ENCODE measurements at regions not wholly inside any gene's neighbourhood (a gene's known extent, or its start where the extent isn't known, plus 50 kb on each side); places are given as distances from the start of the nearest gene placed in this dataset.

- CTCF ChIA-PET = interaction anchor here (1.1 kb wide), 1 partner anchor 33 kb away, joined by 3 read pairs; no protein-coding TSS in a partner anchor
- POLR2A ChIA-PET = no interaction called here
- no peak for TF ChIP-seq CTCF (IDR thresholded peaks at IDR 0.05; ENCODE audit: control extremely low read depth, extremely low read depth, low read depth, missing control alignments)
- DNase-seq (ENCODE audit: extremely low spot score) = no peak
These were observed 207.6 kb upstream of the PRICKLE2 start for GRCh38 chr3:64432870-64433269.

GRCh38 chr3:64431526-64432091 is 206.3 kb upstream of the PRICKLE2 start:
- TF ChIP-seq CTCF (IDR thresholded peaks at IDR 0.05; ENCODE audit: control extremely low read depth, extremely low read depth, low read depth, missing control alignments) = no peak
- POLR2A ChIA-PET = no interaction called here
- CTCF ChIA-PET = interaction anchor here (1.0 to 1.1 kb wide), 3 partner anchors 10 to 32 kb away, joined by 3 read pairs; no protein-coding TSS in a partner anchor
- DNase-seq (ENCODE audit: extremely low spot score) = no peak

- ChIA-PET CTCF (interaction anchor here (0.8 to 2.2 kb wide), 9 partner anchors 9 to 397 kb away, joined by 3 to 12 read pairs (median 4); no protein-coding TSS in a partner anchor), POLR2A (no interaction called here)
- no peak for TF ChIP-seq CTCF (IDR thresholded peaks at IDR 0.05; ENCODE audit: control extremely low read depth, extremely low read depth, low read depth, missing control alignments)
- no peak for DNase-seq (ENCODE audit: extremely low spot score)
These were observed 202.4 kb upstream of the PRICKLE2 start for GRCh38 chr3:64427671-64428070.

- POLR2A ChIA-PET = no interaction called here
- no peak for TF ChIP-seq CTCF (IDR thresholded peaks at IDR 0.05; ENCODE audit: control extremely low read depth, extremely low read depth, low read depth, missing control alignments)
- CTCF ChIA-PET = interaction anchor here (1.2 to 2.2 kb wide), 4 partner anchors 14 to 396 kb away, joined by 3 to 12 read pairs (median 8); no protein-coding TSS in a partner anchor
- no peak for DNase-seq (ENCODE audit: extremely low spot score)
These were observed 201.3 kb upstream of the PRICKLE2 start for GRCh38 chr3:64426551-64426950.

GRCh38 chr3:64422932-64423331 is 197.7 kb upstream of the PRICKLE2 start:
- no peak for DNase-seq (ENCODE audit: extremely low spot score)
- CTCF ChIA-PET = interaction anchor here (1.5 kb wide), 1 partner anchor 16 kb away, joined by 3 read pairs; no protein-coding TSS in a partner anchor
- POLR2A ChIA-PET = no interaction called here
- no peak for TF ChIP-seq CTCF (IDR thresholded peaks at IDR 0.05; ENCODE audit: control extremely low read depth, extremely low read depth, low read depth, missing control alignments)

GRCh38 chr3:64422192-64422591 is 196.9 kb upstream of the PRICKLE2 start:
- POLR2A ChIA-PET = no interaction called here
- no peak for TF ChIP-seq CTCF (IDR thresholded peaks at IDR 0.05; ENCODE audit: control extremely low read depth, extremely low read depth, low read depth, missing control alignments)
- no peak for DNase-seq (ENCODE audit: extremely low spot score)
- CTCF ChIA-PET = interaction anchor here (1.5 kb wide), 1 partner anchor 15 kb away, joined by 3 read pairs; no protein-coding TSS in a partner anchor
